ENCODE measurements at regions not wholly inside any gene's neighbourhood (a gene's known extent, or its start where the extent isn't known, plus 50 kb on each side); places are given as distances from the start of the nearest gene placed in this dataset.
A peak's percentile ranks its signal among the peaks of the same experiment; 100 is the strongest.
"Not testable (repeated sequence)": the region's sequence is repeated elsewhere in the genome, so short reads cannot be mapped to it uniquely, and the experiment has no call there.

GRCh38 chr7:113197274-113197673 lies 78.9 kb upstream of the SMIM30 start:
- DNase-seq (ENCODE audit: low read depth in 1 of 2, low spot score in 2 of 2): peak in 1 of 2 experiments; percentile 40
- peaks cover 12% of the 10 kb centered on the region for H3K4me1 ChIP-seq (replicated peaks)
- H3K27ac ChIP-seq: peak overlapping the region; percentile 36
- no peaks in the 10 kb centered on the region for H3K36me3 ChIP-seq
- H3K9me3 ChIP-seq (replicated peaks): no peaks in the 10 kb centered on the region
- no peaks in the 10 kb centered on the region for H3K27me3 ChIP-seq (replicated peaks)
- no peak overlapping the region for H3K4me3 ChIP-seq

- Histone ChIP-seq H3K27me3 (replicated peaks) (no peaks in the 10 kb centered on the region), H3K27ac (no peak overlapping the region), H3K9me3 (replicated peaks) (no peaks in the 10 kb centered on the region), H3K4me1 (replicated peaks) (peaks cover 8% of the 10 kb centered on the region), H3K36me3 (no peaks in the 10 kb centered on the region), H3K4me3 (no peak overlapping the region)
- DNase-seq (ENCODE audit: low read depth in 1 of 2, low spot score in 2 of 2): no peak
Observed at GRCh38 chr7:113188396-113188795, 70.0 kb upstream of the SMIM30 start.

GRCh38 chr7:113179313-113179712 lies 61.0 kb upstream of the SMIM30 start:
- DNase-seq (ENCODE audit: low read depth in 1 of 2, low spot score in 2 of 2): no peak
- H3K4me3 ChIP-seq: no peak overlapping the region
- no peak overlapping the region for H3K27ac ChIP-seq
- no peaks in the 10 kb centered on the region for H3K27me3 ChIP-seq (replicated peaks)
- H3K9me3 ChIP-seq (replicated peaks): no peaks in the 10 kb centered on the region
- no peaks in the 10 kb centered on the region for H3K4me1 ChIP-seq (replicated peaks)
- H3K36me3 ChIP-seq: no peaks in the 10 kb centered on the region

- H3K36me3 ChIP-seq: no peaks in the 10 kb centered on the region
- no peaks in the 10 kb centered on the region for H3K4me1 ChIP-seq (replicated peaks)
- H3K9me3 ChIP-seq (replicated peaks): no peaks in the 10 kb centered on the region
- H3K27me3 ChIP-seq (replicated peaks): no peaks in the 10 kb centered on the region
- H3K4me3 ChIP-seq: no peak overlapping the region
- H3K27ac ChIP-seq: no peak overlapping the region
- no peak for DNase-seq (ENCODE audit: low read depth in 1 of 2, low spot score in 2 of 2)
Observed at GRCh38 chr7:113176836-113177235, 58.5 kb upstream of the SMIM30 start.

GRCh38 chr7:113176180-113176579 lies 57.8 kb upstream of the SMIM30 start:
- not testable (repeated sequence) for H3K4me3 ChIP-seq; H3K36me3 ChIP-seq; H3K27me3 ChIP-seq (replicated peaks); H3K9me3 ChIP-seq (replicated peaks); H3K4me1 ChIP-seq (replicated peaks); H3K27ac ChIP-seq; DNase-seq (ENCODE audit: low read depth in 1 of 2, low spot score in 2 of 2)

- Histone ChIP-seq H3K27me3 (replicated peaks) (no peaks in the 10 kb centered on the region), H3K36me3 (no peaks in the 10 kb centered on the region)
- no peak for DNase-seq (ENCODE audit: low read depth in 1 of 2, low spot score in 2 of 2)
Observed at GRCh38 chr7:113175525-113176104, 57.3 kb upstream of the SMIM30 start.

GRCh38 chr7:113172726-113173125 lies 54.4 kb upstream of the SMIM30 start:
- no peak for DNase-seq (ENCODE audit: low read depth in 1 of 2, low spot score in 2 of 2)
- Histone ChIP-seq H3K27me3 (replicated peaks) (no peaks in the 10 kb centered on the region), H3K27ac (no peak overlapping the region), H3K4me3 (no peak overlapping the region), H3K36me3 (no peaks in the 10 kb centered on the region), H3K9me3 (replicated peaks) (no peaks in the 10 kb centered on the region), H3K4me1 (replicated peaks) (no peaks in the 10 kb centered on the region)

More at GRCh38 chr7:113175525-113176104, 57.3 kb upstream of the SMIM30 start:
- H3K4me1 ChIP-seq (replicated peaks): no peaks in the 10 kb centered on the region
- no peak overlapping the region for H3K27ac ChIP-seq
- no peak overlapping the region for H3K4me3 ChIP-seq
- H3K9me3 ChIP-seq (replicated peaks): no peaks in the 10 kb centered on the region

- no peaks in the 10 kb centered on the region for H3K9me3 ChIP-seq (replicated peaks)
- DNase-seq (ENCODE audit: low read depth in 1 of 2, low spot score in 2 of 2): no peak
- no peaks in the 10 kb centered on the region for H3K27me3 ChIP-seq (replicated peaks)
- no peak overlapping the region for H3K4me3 ChIP-seq
- no peak overlapping the region for H3K27ac ChIP-seq
- H3K36me3 ChIP-seq: no peaks in the 10 kb centered on the region
- no peaks in the 10 kb centered on the region for H3K4me1 ChIP-seq (replicated peaks)
Observed at GRCh38 chr7:113170591-113170990, 52.2 kb upstream of the SMIM30 start.

All from SJSA1 (cell line).